ENCODE measurements at regions not wholly inside any gene's neighbourhood (a gene's known extent, or its start where the extent isn't known, plus 50 kb on each side); places are given as distances from the start of the nearest gene placed in this dataset.

DNA sequence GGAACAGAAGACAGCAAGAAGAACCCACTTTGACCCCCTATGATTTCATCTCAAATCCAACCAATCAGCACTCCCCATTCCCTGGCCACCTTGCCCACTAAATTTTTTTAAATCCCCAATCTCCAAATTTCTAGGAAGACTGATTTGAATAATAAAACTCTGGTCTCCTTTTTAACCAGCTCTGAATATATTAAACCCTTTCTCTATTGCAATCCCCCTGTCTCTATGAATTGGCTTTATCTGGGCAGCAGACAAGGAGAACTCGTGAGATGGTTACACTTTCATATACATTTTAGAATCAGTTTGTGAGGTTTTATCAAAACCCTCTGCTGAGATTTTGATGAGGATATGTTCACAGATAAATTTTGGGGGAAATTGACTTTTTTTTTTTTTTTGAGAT, 90.3 kb upstream of the TRIM24 start:
- Histone ChIP-seq H3K4me3 (no peak overlapping the region), H3K4me1 (no peaks in the 10 kb centered on the region), H3K27me3 (no peaks in the 10 kb centered on the region), H3K27ac (no peak overlapping the region), H3K9ac (ENCODE audit: low read depth in 2 of 2, low read length in 2 of 2) (no peak overlapping the region), H3K36me3 (no peaks in the 10 kb centered on the region), H3K9me3 (no peaks in the 10 kb centered on the region)
- no peak for DNase-seq
- TF ChIP-seq, protein P1, sequence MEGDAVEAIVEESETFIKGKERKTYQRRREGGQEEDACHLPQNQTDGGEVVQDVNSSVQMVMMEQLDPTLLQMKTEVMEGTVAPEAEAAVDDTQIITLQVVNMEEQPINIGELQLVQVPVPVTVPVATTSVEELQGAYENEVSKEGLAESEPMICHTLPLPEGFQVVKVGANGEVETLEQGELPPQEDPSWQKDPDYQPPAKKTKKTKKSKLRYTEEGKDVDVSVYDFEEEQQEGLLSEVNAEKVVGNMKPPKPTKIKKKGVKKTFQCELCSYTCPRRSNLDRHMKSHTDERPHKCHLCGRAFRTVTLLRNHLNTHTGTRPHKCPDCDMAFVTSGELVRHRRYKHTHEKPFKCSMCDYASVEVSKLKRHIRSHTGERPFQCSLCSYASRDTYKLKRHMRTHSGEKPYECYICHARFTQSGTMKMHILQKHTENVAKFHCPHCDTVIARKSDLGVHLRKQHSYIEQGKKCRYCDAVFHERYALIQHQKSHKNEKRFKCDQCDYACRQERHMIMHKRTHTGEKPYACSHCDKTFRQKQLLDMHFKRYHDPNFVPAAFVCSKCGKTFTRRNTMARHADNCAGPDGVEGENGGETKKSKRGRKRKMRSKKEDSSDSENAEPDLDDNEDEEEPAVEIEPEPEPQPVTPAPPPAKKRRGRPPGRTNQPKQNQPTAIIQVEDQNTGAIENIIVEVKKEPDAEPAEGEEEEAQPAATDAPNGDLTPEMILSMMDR (IDR thresholded peaks at IDR 0.05), result no peak
- intact Hi-C loops (cut with DNase I), result no loop called here

DNA sequence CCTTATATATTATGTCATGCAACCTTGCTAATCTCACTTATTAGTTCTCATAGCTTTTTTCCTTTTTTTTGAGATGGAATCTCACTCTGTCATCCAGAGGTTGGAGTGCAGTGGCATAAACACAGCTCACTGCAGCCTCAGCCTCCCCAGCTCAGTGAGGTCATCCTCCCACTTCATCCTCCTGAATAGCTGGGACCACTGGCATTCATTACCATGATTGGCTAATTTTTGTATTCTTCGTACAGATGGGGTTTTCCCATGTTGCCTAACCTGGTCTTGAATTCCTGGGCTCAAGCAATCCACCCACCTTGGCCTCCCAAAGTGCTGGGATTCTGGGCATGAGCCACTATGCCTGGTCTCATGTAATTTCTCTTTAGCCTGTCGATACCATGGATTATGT, 89.1 kb upstream of the TRIM24 start:
- Histone ChIP-seq H3K36me3 (no peaks in the 10 kb centered on the region), H3K27ac (no peak overlapping the region), H3K9ac (ENCODE audit: low read depth in 2 of 2, low read length in 2 of 2) (no peak overlapping the region), H3K4me1 (no peaks in the 10 kb centered on the region), H3K4me3 (no peak overlapping the region), H3K9me3 (no peaks in the 10 kb centered on the region), H3K27me3 (no peaks in the 10 kb centered on the region)
- intact Hi-C loops (cut with DNase I), result no loop called here
- no peak for DNase-seq
- TF ChIP-seq, protein P1 (IDR thresholded peaks at IDR 0.05), result no peak

DNA sequence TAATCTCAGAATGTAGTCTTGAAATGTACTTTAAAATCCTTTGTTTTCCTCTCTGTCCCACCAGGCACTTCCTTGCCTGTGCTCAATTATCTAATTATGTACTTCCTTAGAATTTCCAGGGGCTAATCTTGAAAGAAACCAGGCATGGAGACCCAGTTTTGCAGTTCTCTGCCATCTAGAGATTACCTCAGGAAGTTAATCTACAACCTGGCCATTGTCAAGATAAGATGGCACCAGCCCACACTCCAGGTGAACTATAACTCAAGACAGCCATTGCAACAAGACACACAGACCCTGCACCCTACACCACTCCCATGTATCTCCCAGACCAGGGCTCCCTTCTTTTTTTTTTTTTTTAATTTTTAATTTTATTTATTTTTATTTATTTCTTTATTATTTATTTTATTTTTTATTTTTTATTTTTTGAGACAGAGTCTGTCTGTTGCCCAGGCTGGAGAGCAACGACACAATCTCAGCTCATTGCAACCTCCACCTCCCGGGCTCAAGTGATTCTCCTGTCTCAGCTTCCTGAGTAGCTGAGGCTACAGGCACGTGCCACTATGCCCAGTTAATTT, 85.9 kb upstream of the TRIM24 start:
- intact Hi-C loops (cut with DNase I), result no loop called here
- H3K36me3 ChIP-seq, result no peaks in the 10 kb centered on the region
- TF ChIP-seq, protein P1 (IDR thresholded peaks at IDR 0.05), result no peak
- no peaks in the 10 kb centered on the region for H3K9me3 ChIP-seq
- H3K9ac ChIP-seq (ENCODE audit: low read depth in 2 of 2, low read length in 2 of 2), result no peak overlapping the region
- H3K27ac ChIP-seq, result no peak overlapping the region
- no peaks in the 10 kb centered on the region for H3K4me1 ChIP-seq
- H3K27me3 ChIP-seq, result no peaks in the 10 kb centered on the region
- H3K4me3 ChIP-seq, result no peak overlapping the region
- no peak for DNase-seq

DNA sequence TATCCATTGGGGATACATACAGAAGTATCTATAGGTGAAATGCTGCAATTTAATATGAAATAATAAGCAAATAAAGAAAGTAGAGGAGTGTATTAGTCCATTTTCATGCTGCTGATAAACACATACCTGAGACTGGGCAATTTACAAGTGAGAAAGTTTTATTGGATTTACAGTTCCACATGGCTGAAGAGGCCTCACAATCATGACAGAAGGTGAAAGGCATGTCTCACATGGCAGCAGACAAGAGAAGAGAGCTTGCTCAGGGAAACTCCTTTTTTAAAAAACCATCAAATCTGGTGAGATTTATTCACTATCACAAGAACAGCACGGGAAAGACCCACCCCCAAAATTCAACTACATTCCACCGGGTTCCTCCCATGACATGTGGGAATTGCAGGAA, 82.8 kb upstream of the TRIM24 start:
- H3K9me3 ChIP-seq, result no peaks in the 10 kb centered on the region
- no peak for DNase-seq
- H3K4me3 ChIP-seq, result no peak overlapping the region
- intact Hi-C loops (cut with DNase I), result no loop called here
- TF ChIP-seq, protein P1 (IDR thresholded peaks at IDR 0.05), result no peak
- no peak overlapping the region for H3K27ac ChIP-seq
- H3K36me3 ChIP-seq, result no peaks in the 10 kb centered on the region
- H3K4me1 ChIP-seq, result no peaks in the 10 kb centered on the region
- no peaks in the 10 kb centered on the region for H3K27me3 ChIP-seq
- H3K9ac ChIP-seq (ENCODE audit: low read depth in 2 of 2, low read length in 2 of 2), result no peak overlapping the region

DNA sequence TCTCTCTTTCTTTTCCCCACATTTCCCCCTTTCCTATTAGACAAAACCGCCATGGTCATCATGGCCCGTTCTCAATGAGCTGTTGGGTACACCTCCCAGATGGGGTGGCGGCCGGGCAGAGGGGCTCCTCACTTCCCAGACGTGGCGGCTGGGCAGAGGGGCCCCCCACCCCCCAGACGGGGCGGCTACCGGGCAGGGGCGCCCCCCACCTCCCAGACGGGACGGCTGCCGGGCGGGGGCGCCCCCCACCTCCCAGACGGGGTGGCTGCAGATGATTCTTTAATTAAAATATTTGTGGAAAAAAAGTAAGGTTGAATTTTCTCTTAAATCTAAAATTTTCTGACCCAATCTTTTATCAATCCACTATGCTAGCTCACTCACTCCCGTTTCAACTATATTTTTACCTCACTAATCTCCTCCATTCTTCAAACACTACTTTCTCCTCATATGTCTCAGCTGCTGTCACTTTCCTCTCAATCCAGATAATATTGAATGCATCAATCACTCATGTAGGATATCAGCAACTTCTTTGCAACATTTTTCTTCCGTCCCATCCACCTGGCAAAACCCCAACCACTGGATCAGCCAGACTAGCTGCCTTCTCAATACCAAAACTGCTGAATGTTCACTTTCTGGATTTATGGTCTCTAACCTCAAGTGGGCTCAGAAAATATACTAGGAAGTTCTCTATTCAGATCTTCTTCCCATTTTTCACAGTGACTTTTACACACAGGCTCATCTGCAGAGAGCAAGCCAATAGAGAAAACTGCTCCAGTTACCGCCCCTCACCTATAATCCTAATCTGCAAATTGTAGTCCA, 81.1 kb upstream of the TRIM24 start:
- no peak for DNase-seq
- H3K27ac ChIP-seq, result no peak overlapping the region
- no peaks in the 10 kb centered on the region for H3K9me3 ChIP-seq
- no peaks in the 10 kb centered on the region for H3K36me3 ChIP-seq
- no peaks in the 10 kb centered on the region for H3K27me3 ChIP-seq
- H3K9ac ChIP-seq (ENCODE audit: low read depth in 2 of 2, low read length in 2 of 2), result no peak overlapping the region
- H3K4me1 ChIP-seq, result no peaks in the 10 kb centered on the region
- TF ChIP-seq, protein P1 (IDR thresholded peaks at IDR 0.05), result no peak
- intact Hi-C loops (cut with DNase I), result no loop called here
- no peak overlapping the region for H3K4me3 ChIP-seq

Measured in colonic mucosa (tissue), 4 donors.